ENCODE measurements at regions not wholly inside any gene's neighbourhood (a gene's known extent, or its start where the extent isn't known, plus 50 kb on each side); places are given as distances from the start of the nearest gene placed in this dataset.

GRCh38 chr6:138550346-138550767, 51.1 kb upstream of the NHSL1 start:
- DNase-seq: no peak

GRCh38 chr6:138554146-138554545, 54.9 kb upstream of the NHSL1 start:
- DNase-seq: no peak

GRCh38 chr6:138555421-138555988, 56.2 kb upstream of the NHSL1 start:
- DNase-seq: no peak

GRCh38 chr6:138557147-138557546, 57.9 kb upstream of the NHSL1 start:
- no peak for DNase-seq

- no peak for DNase-seq
These were observed 59.8 kb upstream of the NHSL1 start for GRCh38 chr6:138559143-138559542.

- DNase-seq: no peak
These were observed 61.0 kb upstream of the NHSL1 start for GRCh38 chr6:138560130-138560860.

- DNase-seq: no peak
These were observed 63.4 kb upstream of the NHSL1 start for GRCh38 chr6:138562691-138563090.

- DNase-seq: no peak
These were observed 63.9 kb upstream of the NHSL1 start for GRCh38 chr6:138563231-138563630.

GRCh38 chr6:138563650-138564049, 64.4 kb upstream of the NHSL1 start:
- DNase-seq: no peak

- DNase-seq: no peak
These were observed 65.0 kb upstream of the NHSL1 start for GRCh38 chr6:138564170-138564721.

- DNase-seq: no peak
These were observed 67.8 kb upstream of the NHSL1 start for GRCh38 chr6:138567052-138567451.

- DNase-seq: no peak
These were observed 69.7 kb upstream of the NHSL1 start for GRCh38 chr6:138568997-138569396.

GRCh38 chr6:138569554-138569953, 70.3 kb upstream of the NHSL1 start:
- no peak for DNase-seq

GRCh38 chr6:138569970-138570724, 70.9 kb upstream of the NHSL1 start:
- DNase-seq: no peak

GRCh38 chr6:138570725-138571029, 71.4 kb upstream of the NHSL1 start:
- DNase-seq: no peak

- DNase-seq: no peak
These were observed 71.9 kb upstream of the NHSL1 start for GRCh38 chr6:138571181-138571580.

- no peak for DNase-seq
These were observed 72.4 kb upstream of the NHSL1 start for GRCh38 chr6:138571585-138572166.

GRCh38 chr6:138572167-138572875, 73.0 kb upstream of the NHSL1 start:
- peak; percentile 23 for DNase-seq

- DNase-seq: no peak
These were observed 73.6 kb upstream of the NHSL1 start for GRCh38 chr6:138572885-138573284.

GRCh38 chr6:138575257-138575656, 76.0 kb upstream of the NHSL1 start:
- no peak for DNase-seq

GRCh38 chr6:138576313-138576712, 77.0 kb upstream of the NHSL1 start:
- DNase-seq: no peak

- DNase-seq: no peak
These were observed 78.0 kb upstream of the NHSL1 start for GRCh38 chr6:138577151-138577915.

Measured in kidney glomerular epithelial cell (primary cell).